NCI-H2107 (cell line): ENCODE measurements at regions not wholly inside any gene's neighbourhood (a gene's known extent, or its start where the extent isn't known, plus 50 kb on each side); places are given as distances from the start of the nearest gene placed in this dataset.

Experiments
- DNase-seq: peaks from one replicate; lab custom pipeline; 2025; lab: John Stamatoyannopoulos, UW

GRCh38 chr5:17893026-17893635 lies 258.9 kb downstream of the TAF11L14 start:
- no peak for DNase-seq

- no peak for DNase-seq
These were observed 261.2 kb downstream of the TAF11L14 start for GRCh38 chr5:17895288-17896033.

GRCh38 chr5:17896605-17897004 lies 262.3 kb downstream of the TAF11L14 start:
- DNase-seq = no peak

DNA sequence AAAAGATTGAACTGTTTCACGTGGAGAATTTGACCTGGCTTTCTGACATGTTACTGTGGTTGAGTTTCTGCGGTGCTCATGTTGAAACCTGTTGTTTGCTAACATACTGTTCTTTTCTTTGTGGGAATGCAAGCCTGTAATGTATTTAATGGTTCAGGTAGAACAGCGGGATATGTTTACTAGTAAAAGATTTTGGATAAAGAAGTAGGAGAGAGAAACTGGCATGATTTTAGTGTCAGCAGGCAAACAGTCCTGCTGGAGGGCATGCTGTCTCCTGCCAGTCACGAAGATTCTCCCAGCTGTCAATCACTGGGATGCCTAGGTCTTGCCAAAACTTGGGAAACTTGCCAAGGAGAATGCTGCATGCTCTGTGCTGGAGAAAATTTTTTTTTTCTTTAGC lies 263.5 kb downstream of the TAF11L14 start:
- DNase-seq = no peak

- DNase-seq = no peak
These were observed 264.5 kb downstream of the TAF11L14 start for GRCh38 chr5:17898766-17899165.

- no peak for DNase-seq
These were observed 272.8 kb downstream of the TAF11L14 start for GRCh38 chr5:17907094-17907493.

GRCh38 chr5:17910318-17910717 lies 276.1 kb downstream of the TAF11L14 start:
- no peak for DNase-seq

DNA sequence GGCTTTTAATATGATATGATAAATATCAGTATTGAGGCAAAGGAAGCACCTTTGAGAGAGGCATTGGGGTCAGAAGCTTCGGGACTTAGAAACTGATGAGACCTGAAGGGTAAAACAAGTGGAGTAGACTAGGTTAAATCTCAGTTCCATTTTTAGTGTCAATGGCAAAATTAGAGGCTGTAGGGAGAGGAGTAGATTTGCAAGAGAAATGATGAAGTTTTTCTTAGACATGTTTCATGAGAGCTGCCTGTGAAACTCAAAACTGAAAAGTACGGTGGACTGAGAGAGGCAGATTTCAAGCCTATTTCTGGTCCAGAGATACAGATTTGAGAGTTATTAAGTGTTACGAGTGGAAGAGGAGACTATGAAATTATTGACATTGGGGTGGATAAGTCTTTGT lies 278.5 kb downstream of the TAF11L14 start:
- no peak for DNase-seq

DNA sequence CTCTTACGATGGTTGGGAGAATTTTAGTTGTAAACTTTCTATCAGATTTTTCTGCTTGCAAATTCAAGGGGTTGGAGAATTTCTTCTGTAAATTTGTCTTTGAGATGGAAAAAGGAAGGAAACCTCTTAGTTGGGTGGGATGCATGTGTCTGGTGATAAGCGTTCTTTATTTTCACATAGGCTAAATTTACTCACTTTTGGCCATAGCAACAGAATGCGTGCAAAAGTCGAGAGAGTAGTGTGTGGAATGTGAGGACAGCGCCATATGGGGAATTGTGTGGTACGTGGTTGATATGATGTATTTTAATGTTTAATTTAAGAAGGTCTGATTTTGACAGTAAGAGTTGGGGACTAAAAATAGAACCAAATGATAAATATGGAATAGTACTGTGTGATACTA lies 282.2 kb downstream of the TAF11L14 start:
- DNase-seq = no peak

DNA sequence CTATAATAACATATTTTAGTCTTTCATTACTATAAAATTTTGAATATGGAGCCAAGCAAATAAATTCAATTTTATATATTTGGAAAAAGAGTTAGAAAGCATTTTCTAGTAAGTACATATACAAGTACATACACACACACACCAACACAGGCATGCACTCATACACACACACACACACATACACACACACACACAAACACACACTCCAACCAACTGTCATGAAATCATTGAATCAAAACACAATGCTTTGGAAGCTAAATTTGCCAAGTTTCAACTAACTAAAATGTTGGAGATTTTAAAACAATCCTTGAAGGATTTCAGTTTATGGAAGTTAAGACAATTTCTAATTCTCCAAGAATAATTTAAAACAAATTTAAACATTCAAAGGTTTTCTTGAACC lies 283.2 kb downstream of the TAF11L14 start:
- no peak for DNase-seq

- DNase-seq = no peak
These were observed 284.3 kb downstream of the TAF11L14 start for GRCh38 chr5:17918373-17919104.

DNA sequence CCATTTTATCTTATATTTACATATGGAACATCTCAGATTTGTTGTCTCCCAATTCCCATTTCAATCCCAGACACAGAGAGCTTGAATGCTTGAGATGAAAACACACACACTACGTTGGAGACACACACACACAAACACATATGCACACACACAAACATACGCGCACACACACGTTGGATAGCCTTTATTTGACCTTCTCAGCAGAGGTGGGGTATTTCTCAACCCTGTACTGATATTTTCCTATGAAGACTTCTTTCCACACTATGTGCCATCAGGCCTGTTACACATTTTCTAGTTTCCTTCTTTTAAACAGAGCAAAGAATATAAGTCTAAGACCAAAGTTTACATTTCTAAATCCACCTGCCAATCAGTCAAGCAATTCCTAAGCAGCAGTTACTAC lies 291.0 kb downstream of the TAF11L14 start:
- no peak for DNase-seq

DNA sequence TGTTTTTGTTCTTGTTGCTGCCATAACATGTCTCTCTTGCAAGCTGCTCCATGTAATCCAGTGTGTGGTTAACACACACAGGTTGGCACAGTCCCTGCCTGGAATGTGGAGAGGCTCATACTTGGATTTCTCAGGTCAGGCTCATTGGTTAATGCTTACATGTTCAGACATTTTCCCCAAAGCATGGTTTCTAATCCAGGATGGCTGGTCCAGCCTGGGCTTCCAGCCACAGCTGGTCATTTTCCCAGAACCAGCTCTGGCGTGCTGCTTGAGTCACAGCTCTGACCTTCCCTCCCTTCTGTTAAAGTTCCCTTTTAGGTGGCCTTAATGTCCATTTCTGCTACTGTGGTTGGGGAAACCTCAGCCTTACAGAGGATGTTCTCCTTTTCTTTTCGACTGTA lies 294.3 kb downstream of the TAF11L14 start:
- no peak for DNase-seq

- no peak for DNase-seq
These were observed 294.9 kb downstream of the TAF11L14 start for GRCh38 chr5:17929171-17929570.

GRCh38 chr5:17930346-17930745 lies 296.1 kb downstream of the TAF11L14 start:
- no peak for DNase-seq

DNA sequence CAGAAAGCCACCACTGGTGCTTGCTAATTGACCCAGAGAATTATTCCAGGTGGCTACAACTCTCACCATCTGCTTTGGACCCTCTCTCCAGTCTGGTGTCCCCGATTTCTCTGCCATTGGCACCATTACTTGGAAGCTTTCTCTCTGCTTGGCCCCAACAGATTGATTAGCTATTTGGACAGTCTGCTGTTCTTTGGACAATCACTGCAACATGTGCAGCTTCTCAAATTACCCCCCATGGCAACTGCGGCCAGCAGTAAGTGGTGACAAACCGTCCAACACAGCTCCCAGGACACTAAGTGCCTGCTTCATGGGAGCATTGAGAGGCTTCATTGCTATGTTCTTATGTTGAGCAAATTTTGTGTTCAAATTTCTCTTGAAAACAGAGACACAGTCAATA lies 309.8 kb downstream of the TAF11L14 start:
- DNase-seq = no peak

DNA sequence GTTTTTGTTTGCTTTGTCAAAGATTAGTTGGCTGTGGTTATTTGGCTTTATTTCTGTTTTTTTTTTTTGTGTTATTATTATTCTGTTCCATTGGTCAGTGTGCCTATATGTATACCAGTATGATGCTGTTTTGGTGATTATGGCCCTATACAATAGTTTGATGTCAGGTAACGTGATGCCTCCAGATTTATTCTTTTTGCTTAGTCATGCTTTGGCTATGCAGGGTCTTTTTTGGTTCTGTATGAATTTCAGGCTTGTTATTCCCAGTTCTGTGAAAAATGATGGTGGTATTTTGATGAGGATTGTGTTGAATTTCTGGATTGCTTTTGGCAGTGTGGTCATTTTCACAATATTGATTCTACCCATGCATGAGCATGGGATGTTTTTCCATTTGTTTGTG lies 312.8 kb downstream of the TAF11L14 start:
- DNase-seq = no peak

GRCh38 chr5:17951392-17952169 lies 317.3 kb downstream of the TAF11L14 start:
- no peak for DNase-seq

DNA sequence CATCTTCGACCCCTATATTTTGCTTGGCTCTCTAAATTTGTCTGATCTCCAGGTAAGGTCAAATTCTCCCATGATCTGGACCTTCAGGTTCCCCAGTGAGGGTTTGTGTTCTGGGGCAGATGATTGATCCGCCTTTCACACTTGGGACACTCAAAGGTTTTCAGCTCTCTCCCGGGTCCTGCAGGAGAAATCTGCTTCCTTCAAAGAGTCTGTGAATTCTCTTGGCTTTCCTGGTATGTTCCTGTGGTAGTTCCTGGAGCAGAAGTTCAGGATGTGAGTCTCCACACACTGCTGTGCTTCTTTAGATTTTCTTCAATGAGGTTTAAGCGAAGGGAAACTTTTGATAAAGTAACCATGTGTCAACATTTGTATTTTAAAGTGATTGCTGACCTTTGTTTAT lies 318.0 kb downstream of the TAF11L14 start:
- no peak for DNase-seq

GRCh38 chr5:17964067-17964466 lies 329.8 kb downstream of the TAF11L14 start:
- no peak for DNase-seq

DNA sequence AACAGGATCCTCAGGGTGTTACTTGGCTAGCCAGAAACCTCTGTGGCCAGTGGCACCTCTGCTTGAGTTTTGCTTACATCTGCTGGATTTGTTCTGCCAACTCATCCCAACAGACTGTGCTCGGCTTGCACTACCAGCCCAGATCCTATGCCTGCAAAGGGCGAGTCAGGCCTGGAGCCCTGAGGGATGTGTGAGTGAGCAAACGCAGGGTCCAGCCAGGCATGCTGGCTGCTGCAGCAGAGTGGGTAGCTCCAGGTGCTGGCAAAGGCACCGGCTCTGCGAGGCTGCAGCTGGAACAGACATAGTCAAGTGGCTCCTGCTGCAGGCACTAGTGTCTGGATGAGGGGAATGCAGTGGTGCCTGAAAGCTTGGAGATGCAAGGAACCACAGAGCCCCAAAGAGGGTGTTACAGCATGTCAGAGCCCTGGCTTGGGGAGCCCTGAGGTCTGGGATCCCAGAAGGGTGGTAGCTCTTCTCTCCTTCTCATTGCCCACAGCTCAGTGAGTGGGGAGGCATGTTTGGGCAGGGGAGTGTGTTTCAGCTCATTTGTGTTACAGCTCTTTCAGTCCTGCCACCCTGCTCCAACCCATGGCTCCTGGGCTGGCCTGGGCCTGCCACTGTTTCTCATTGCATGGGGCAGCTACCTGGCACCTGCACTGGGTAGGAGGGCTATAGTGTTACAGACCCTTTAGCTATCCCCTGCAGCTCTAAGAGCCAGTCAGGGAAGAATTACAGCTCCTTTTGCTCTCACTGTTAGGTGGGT lies 332.6 kb downstream of the TAF11L14 start:
- no peak for DNase-seq

DNA sequence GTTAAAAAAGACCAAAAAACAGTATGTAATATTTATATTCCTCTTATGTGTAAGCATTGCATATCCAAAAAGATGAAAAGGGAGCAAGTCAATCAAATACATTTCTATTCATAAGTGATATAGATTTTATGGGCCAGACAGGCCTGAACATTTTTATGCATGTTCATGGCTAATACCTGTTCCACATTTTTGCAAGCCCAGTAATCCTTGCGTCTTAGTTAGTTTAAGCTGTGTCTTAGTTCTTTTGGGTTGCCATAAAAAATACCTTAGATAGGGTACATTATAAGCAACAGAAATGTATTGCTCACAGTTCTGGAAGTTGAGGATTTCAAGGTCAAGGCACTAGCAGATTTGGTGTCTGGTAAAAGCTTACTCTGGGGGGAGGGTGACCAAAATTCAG lies 342.1 kb downstream of the TAF11L14 start:
- DNase-seq = no peak
